GM18870 (cell line): ENCODE measurements at regions not wholly inside any gene's neighbourhood (a gene's known extent, or its start where the extent isn't known, plus 50 kb on each side); places are given as distances from the start of the nearest gene placed in this dataset.

Source experiments
- ATAC-seq: cut with Tn5 transposase; IDR thresholded peaks from one replicate; pipeline ENCODE4 v1.9.1; 2021; ENCODE audit warnings: moderate library complexity; ENCODE audit not compliant: unreplicated experiment

DNA sequence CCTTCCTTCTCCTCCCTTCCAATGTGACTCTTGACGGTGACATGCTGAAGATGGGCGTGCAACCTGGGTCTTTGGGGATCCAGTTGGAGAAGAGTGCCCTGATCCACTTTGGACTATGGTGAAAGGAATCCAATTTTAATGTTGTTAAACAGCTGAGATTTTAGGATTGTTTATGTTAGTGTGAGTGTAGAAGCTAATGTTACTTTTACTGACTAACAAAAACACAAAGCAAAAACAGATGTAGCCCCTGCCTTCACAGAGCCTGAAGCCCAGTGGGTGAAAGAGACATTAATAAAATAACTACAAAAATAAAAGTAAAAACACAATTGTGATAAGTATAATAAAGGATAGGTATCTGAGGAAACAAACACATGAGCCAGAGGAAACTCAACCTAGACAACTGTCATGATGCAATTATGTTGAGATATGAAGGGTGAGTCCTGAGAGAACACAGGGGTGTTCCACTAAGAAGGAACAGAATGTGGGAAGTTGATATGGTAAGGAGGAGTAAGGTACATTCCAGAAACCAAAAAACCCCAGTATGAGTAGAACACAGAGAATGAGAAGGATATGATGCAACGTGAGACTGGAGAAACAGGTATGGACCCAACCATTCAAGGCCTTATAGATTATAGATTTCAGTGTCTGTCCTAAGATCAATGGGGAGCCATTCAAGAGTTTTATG, 115.1 kb upstream of the PMFBP1 start:
- no peak for ATAC-seq

DNA sequence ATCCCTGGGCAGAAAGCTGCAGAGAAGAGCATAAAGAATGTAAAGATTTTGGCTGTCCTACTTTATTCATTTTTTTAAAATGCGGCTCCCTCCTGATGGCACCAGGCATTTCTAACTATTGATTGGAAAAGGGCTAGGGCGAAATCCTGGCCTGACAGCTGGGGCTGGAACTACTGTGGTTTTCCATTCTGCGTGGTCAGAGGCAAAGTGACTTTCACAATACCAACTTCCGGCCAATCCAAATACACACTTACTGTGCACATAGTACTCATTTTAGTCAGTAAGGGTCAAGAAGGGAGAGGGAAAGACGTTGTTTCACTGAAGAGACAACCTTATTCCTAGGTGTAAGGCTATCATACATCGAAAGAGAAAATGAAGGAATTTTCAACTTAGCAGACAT, 113.8 kb upstream of the PMFBP1 start:
- ATAC-seq, result no peak

DNA sequence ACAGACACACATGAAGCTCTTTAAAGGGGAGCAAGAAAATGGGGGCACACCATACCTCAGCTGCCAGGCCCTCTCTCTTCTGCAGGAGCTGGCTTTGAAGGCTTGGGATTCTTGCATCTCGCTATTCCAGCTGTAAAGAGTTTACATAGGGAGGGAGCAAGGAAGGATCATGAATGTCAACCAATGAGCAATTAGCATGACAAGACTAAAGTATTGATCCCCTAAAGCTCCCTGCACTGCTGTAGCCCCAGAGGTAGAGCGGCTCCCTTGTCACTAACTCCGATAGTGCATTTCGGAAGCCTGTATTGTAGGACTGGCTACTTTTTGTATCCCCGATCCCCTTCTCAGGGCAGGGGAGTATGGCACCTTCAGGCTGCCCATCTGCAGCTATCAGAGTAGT, 113.4 kb upstream of the PMFBP1 start:
- no peak for ATAC-seq

DNA sequence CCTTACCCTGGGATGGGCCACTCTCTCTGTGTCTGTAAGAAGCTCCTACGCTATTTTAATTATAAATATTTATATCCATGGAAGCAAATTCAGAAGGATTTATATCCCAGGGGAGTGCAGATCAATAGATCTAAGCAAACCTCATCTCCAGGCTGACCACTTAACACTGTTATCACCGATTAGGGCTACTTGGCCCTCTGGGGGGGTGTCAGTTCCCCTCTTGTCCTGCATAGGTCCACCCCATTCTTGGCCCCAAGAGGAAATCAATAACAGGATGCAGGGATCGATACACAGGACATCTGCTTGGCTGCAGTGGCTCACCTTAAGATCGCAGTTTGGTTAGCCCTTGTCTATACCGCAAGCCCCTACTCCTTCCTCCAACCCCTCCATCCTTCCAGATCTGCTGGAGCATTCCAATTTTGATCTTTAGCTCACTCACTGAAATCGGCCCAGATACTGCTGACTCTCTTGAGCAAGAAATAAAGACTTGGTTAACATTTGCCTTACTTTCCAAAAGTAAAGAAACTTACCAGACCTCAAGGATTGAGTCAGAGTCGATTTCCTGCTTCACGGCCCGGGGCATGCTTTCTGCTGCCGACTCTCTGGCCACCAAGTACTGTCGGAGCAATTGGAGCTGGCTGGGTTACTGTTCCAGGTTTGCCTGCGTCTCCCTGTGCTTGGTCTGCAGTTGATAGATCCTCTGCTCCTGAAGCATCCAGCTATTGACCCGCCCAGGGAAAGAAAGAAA, 112.3 kb upstream of the PMFBP1 start:
- ATAC-seq, result no peak

DNA sequence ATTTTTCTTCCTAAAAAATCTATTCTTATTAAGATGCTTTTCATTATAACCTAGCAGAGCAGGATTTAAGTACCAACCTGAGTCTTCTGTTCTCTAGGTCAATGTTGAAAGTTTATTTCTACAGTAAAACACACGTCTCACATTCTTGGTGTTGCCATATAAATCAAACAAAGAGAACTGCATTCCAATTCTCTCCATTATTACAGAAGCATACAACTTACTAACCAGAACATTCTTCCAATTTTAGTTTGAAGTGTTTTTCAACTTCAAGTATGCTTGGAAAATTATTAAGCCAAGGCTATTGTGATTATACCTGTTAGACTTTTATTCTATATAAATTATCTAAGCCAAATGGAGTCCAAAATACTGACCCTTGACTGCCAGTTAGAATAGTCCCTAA, 110.4 kb upstream of the PMFBP1 start:
- no peak for ATAC-seq

DNA sequence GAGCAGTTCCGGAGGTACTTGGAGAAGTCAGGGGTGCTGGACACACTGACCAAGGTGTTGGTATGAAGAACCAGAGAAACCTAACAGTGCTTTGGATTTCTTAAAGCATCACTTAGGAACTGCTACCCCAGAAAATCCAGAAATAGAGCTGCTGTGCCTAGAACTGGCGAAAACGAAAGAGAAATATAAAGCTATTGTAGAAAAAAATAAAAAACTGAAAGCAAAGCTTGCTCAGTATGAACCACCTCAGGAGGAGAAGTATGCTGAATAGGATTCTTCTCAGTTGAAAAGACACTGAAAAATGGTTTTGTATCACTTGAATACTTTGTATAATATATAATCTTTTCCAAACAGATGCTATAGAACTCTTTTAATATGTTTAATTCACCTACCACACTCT, 106.3 kb upstream of the PMFBP1 start:
- no peak for ATAC-seq

DNA sequence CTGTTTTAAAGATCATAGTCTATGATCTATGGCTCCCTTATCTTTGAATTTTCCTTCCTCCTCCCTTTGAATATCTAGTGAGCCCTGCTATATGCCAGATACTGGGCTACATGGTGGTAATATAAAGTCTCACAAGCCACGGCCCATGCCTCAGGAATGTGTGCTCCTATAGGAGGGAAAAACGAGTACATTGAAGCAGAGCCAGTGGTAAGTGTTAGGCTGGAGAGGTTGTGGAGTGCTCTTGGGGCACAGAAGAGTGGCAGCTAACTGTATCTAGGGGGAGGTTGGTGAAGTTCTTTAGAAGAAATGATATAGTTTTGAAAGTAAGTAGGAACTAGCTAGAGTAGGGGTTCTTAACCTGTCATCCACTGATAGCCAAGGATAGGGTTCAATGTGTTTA, 105.8 kb upstream of the PMFBP1 start:
- ATAC-seq, result no peak

DNA sequence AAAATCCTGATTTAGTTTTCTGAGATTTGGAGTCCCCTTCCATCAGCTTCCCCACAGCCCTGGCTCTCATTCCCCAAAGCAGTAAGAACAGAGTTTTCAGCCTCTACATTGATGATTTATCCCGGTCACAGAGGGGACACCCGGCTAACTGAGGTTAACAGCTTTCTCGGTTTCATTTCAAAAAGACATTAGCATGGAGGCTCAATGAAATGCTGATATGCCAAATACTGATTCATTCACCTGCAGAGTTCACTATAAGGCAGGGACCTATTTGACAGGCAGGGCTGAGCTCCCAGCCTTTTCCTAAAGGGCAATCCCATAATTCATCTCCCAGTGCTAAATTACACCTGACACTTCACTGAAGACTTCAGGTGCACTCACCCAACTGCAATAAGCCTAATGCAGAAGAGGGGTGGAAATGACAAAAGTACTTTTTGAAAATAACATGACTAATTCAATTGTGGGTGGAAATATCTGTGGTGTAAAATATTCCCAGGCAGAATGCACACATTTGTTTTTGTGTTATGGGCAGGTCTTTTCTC, 99.8 kb upstream of the PMFBP1 start:
- no peak for ATAC-seq

DNA sequence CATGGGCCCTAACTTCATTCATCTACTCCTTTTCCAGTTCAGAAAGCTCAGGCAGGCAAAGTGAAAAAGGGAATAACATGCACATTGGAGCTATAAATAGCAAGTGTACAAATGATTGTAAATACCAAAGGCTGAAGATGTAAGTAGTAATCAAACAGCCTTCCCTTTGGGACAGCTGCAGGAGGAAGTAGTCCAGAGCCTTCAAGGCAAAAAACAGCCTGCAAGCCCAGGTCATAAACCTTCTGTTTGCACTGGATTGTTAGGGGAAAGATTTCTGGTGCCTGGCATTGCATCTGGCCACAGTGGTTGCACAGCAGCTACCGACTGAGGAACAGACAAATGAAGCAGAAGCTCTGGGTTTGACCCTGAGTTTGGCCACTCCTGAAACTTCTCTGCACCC, 98.6 kb upstream of the PMFBP1 start:
- ATAC-seq, result no peak

DNA sequence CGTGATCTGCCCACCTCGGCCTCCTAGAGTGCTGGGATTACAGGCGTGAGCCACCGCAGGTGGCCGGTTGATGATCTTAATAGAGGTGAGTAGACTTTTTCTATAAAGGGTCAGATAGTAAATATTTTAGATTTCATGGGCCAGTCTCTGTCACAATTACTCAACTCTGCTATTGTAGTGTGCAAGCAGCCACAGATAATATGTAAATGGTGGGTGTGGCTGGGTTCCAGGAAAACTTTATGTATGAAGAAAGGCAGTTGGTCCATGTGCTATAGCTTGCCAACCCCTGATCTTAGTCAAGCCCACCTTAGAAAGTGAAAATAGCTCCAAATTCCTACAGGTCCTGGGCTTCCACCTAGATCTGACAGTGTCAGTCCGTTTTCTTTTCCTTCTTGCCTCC, 94.9 kb upstream of the PMFBP1 start:
- ATAC-seq, result no peak

DNA sequence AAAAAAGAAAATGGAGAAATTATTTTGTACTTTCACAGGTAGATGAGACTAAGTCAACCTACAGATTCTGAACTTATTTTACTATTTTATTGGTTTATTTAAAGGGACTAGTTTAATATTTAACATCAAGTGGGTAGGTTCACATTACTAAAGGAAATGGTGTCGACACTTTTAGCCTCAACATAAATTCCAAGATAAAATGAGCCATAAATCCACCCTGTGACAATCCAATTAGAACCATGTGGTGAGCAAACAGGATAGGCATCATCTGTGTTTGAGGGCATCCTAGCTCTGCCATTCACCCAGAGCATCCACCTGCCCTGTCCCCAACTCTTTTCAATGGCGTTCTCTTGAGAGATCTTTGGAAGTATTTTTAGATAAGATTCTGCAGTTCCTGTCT, 92.8 kb upstream of the PMFBP1 start:
- no peak for ATAC-seq

DNA sequence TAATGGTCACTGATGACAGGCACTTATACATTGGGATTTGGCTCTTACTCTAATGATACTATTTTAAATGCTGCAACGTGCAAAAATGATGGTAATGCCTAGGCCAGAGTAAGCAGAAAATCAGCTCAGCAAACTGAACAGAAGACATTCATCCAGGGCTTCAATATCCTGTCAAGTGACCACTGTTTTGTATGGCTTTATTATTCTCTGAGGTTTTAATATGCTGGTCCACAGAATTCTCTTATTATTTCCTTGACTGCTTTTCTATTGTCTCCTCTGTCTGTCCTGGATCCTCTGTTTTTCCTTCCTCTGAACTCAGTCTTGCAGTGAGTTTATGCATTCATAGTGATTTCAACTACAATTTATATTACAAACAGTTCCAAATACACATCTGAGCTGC, 90.8 kb upstream of the PMFBP1 start:
- no peak for ATAC-seq

DNA sequence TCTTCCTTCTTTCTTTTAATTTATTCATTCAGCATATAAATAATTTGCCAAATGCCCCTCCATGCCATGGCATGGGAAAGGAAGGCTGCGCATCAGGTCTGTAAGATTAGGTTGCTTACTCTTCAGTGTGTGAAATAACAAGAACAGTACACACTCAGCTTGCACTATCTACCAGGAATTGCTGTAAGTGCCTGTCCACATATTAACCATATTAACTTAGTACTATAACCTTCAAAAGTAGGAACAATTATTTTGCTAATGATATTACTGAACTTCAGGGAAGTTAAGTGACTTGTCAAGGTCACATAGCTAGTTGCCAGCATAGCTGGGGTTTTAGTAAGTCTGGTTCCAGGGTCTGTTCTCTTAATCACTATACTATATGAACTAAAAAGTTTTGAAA, 89.2 kb upstream of the PMFBP1 start:
- no peak for ATAC-seq

DNA sequence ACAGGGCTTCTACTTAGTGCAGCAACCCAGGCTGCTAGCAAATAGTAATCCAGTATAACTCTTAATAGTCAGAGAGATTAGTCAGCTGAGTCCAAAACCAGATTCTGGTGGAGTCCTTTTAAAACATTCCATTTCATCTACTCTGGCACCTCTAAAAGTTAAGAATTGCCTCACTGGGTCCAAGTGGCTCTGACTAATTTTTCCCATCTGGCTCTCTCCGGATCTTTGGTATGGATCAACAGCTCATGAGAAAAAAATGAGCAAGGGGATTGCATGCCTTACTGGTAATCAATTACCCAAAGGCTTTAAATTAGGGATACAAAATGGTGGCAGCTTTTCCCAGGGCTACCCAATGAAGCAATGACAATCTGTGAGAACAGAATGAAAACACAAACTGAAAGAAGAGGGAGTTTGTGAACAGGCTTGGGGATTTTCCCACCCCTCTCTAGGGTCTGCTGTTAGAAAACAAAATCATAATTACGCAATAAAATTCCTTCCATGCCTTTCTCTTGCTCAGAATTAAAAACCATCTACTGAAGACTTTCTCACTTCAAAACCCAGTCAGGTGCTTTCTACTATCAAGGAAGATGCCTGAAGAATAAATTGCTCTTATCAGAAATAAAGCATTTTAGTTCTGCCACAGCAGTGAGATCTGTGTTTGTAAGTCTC, 84.6 kb upstream of the PMFBP1 start:
- no peak for ATAC-seq

DNA sequence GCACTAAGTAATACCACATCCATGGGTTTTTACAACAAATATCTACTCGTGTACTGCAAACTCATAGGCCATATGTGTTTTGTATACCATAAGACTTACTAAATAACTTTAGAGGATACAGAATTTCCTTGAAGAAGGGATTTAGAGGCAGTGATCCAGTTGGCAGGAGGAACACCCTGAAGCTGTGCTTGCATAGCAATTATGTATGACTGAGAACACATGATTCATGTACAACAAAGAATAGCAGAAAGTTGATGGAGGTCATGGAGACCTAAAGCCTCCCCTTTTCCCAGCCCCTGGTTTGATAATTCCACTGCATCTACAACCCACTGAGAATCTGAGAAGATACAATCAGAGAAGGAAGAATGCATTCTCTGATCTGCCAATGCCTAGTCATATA, 83.8 kb upstream of the PMFBP1 start:
- ATAC-seq, result no peak

DNA sequence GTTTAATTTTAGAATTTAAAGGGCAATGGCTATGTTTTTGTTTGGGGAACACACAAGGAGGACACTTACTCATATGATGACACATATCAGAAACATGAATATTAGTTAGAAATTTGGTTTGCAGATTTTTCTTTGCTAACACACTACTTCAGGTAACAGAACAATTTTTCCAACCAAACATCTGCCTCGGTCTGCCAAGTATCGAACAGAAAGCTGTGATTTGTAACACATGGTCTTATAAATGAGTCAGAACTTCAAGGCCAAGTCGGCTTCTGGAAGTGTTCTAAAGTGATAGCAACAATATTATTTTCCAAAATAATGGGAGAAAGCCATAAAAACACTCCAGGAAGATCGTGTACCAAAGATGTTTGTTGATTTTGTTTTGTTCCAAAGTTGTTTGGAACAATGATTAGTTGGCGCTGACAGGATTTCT, 75.9 kb upstream of the PMFBP1 start:
- no peak for ATAC-seq

DNA sequence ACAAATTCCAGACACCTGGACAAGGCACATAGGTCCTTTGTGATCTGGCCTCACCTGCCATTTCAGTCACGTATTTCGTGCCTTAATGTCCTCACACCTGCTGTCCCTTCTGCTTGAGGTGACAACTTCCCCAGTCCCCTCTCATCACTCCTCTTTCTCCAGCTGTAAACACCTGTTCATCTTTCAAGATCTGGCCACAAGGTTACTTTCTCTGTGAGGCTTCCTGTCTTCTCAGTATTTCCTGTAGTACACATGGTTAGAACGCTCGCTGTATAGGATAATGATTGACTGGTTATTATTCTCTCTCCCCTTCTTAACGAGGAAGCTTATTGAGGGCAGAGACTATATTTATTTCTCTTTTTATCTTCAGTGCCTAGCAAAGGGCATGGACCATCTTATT, 74.5 kb upstream of the PMFBP1 start:
- ATAC-seq, result peak; percentile 92

DNA sequence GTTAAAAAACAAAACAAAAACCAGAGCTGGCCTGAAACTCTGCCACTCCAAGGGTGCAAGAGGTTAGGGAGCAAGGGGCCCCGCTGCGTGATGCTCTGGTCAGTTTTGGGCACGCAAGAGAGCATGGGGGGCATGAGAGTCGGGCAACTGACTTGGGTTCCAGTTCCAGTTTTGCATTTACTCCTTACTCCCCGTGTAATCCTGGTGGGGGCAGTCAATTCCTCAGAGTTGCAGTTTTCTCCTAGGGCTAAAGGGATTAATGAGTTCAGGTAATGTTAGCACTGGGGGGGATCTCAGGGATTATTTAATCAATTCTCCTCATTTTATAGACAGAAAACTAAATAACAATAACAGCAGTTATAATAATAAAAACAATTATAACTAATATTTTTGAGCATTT, 72.9 kb upstream of the PMFBP1 start:
- no peak for ATAC-seq

DNA sequence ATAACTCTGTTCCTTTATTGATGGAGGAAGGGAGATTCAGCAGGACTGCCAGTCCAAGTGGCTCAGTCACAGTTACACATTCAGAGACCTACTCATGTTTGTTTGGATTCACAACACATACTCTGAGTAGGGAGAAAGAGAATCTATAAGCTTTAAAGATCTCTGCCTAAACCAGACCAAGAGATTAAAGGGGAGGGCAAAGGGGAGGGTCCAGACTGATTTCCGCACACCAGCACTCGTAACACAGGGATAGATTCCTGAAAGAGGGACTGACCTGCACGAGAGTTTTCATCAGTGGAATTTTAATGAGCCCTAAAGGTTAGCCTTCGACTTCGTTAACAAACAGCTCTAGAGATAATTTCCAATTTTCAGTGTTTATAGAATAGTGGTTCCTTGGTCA, 71.7 kb upstream of the PMFBP1 start:
- no peak for ATAC-seq

DNA sequence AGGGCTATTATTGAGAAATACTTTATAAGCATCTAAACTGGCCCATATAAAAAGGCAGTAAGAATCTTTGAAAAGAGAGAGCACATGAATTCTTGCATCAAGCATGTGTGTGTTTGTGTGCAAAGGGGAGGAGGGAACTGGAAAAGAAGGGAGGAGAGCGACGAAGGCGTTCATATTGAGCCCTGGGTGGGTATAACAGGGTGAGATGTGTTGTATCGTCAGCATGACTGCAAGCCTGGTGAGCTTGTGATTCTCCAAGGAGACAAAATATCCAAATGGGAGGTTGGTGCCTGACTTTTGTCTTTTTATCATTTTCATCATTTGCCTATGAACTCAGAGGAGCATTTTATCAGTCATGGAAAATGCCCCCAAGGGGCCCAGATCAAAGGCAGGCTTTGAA, 70.8 kb upstream of the PMFBP1 start:
- no peak for ATAC-seq

DNA sequence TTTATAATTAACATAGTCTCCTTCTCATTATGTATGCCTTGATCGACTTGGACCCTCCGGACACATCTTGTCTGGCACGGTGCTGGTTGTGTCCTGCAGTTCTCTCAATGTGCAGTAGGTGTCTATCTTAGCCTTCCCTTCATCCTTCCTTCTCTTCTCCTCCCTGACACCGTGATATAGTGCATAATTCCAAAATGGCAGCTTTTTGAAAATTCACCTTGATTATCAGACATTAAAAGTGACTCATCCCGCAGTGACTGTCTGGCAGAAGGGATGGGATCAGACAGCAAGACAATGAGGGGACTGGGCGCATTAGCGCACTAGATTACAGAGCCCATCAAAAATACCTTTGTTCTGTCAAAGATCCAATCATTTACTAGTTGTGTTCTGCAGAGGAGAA, 70.0 kb upstream of the PMFBP1 start:
- peak; percentile 45 for ATAC-seq

DNA sequence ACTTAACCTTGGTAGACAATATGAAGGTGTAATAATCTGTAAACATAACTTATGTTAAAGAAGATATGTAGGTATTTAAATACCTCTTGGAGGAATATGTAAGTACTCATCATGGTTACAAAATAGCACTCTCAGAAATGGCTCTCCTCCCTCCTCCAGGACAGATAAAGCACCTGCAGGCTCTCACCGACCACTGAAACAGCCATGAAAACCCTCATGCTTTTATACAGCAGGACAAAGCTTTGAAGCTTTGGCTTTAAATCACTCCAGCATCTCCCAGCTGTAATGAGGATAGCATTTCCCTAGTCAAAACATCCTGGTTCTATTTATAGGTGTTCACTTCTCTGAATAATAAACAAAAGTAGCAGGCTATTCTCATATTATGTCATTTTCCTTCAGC, 69.1 kb upstream of the PMFBP1 start:
- no peak for ATAC-seq
